ENCODE measurements at regions not wholly inside any gene's neighbourhood (a gene's known extent, or its start where the extent isn't known, plus 50 kb on each side); places are given as distances from the start of the nearest gene placed in this dataset.

- peaks cover 7% of the 10 kb centered on the region for H3K4me1 Mint-ChIP-seq (ENCODE audit: unreplicated experiment)
- TF ChIP-seq, protein P1, sequence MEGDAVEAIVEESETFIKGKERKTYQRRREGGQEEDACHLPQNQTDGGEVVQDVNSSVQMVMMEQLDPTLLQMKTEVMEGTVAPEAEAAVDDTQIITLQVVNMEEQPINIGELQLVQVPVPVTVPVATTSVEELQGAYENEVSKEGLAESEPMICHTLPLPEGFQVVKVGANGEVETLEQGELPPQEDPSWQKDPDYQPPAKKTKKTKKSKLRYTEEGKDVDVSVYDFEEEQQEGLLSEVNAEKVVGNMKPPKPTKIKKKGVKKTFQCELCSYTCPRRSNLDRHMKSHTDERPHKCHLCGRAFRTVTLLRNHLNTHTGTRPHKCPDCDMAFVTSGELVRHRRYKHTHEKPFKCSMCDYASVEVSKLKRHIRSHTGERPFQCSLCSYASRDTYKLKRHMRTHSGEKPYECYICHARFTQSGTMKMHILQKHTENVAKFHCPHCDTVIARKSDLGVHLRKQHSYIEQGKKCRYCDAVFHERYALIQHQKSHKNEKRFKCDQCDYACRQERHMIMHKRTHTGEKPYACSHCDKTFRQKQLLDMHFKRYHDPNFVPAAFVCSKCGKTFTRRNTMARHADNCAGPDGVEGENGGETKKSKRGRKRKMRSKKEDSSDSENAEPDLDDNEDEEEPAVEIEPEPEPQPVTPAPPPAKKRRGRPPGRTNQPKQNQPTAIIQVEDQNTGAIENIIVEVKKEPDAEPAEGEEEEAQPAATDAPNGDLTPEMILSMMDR (IDR thresholded peaks at IDR 0.05) = no peak
- H3K36me3 Mint-ChIP-seq (ENCODE audit: unreplicated experiment) = no peaks in the 10 kb centered on the region
- H3K27me3 Mint-ChIP-seq (ENCODE audit: unreplicated experiment) = no peaks in the 10 kb centered on the region
- no peak for DNase-seq (ENCODE audit: extremely low spot score, unreplicated experiment)
- H3K4me3 Mint-ChIP-seq (ENCODE audit: unreplicated experiment) = no peak overlapping the region
- no peak overlapping the region for H3K27ac Mint-ChIP-seq (ENCODE audit: unreplicated experiment)
- H3K9me3 Mint-ChIP-seq (ENCODE audit: unreplicated experiment) = no peaks in the 10 kb centered on the region
Measured at GRCh38 chr5:89703817-89704216, 705.7 kb downstream of the CETN3 start.

GRCh38 chr5:89698028-89698427, 711.5 kb downstream of the CETN3 start:
- H3K27me3 Mint-ChIP-seq (ENCODE audit: unreplicated experiment) = no peaks in the 10 kb centered on the region
- H3K9me3 Mint-ChIP-seq (ENCODE audit: unreplicated experiment) = no peaks in the 10 kb centered on the region
- no peaks in the 10 kb centered on the region for H3K36me3 Mint-ChIP-seq (ENCODE audit: unreplicated experiment)
- no peak for DNase-seq (ENCODE audit: extremely low spot score, unreplicated experiment)
- H3K4me3 Mint-ChIP-seq (ENCODE audit: unreplicated experiment) = no peak overlapping the region
- TF ChIP-seq, protein P1 (IDR thresholded peaks at IDR 0.05) = no peak
- peaks cover 7% of the 10 kb centered on the region for H3K4me1 Mint-ChIP-seq (ENCODE audit: unreplicated experiment)
- no peak overlapping the region for H3K27ac Mint-ChIP-seq (ENCODE audit: unreplicated experiment)

DNA sequence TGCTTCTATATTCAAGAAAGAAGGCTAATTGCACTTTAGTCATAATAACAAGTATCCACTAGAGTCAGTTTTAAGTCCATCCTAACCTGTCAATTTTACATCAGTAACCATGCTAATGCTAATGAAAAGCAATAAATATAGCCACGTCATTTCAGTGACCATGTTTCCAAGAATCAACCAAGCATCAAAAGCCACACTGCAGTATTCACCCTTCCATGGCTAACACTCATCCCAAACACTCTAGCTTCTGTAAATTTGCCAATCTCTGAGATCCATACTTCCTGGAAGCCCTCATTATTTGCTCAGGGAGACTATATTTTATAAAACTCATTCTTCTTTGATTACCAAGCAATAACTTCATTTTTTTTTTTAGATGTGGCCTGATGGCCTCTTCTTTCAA, 712.0 kb downstream of the CETN3 start:
- H3K27me3 Mint-ChIP-seq (ENCODE audit: unreplicated experiment) = no peaks in the 10 kb centered on the region
- no peak for DNase-seq (ENCODE audit: extremely low spot score, unreplicated experiment)
- TF ChIP-seq, protein P1 (IDR thresholded peaks at IDR 0.05) = no peak
- no peaks in the 10 kb centered on the region for H3K36me3 Mint-ChIP-seq (ENCODE audit: unreplicated experiment)
- no peaks in the 10 kb centered on the region for H3K9me3 Mint-ChIP-seq (ENCODE audit: unreplicated experiment)
- no peak overlapping the region for H3K27ac Mint-ChIP-seq (ENCODE audit: unreplicated experiment)
- H3K4me3 Mint-ChIP-seq (ENCODE audit: unreplicated experiment) = no peak overlapping the region
- H3K4me1 Mint-ChIP-seq (ENCODE audit: unreplicated experiment) = peaks cover 6% of the 10 kb centered on the region

DNA sequence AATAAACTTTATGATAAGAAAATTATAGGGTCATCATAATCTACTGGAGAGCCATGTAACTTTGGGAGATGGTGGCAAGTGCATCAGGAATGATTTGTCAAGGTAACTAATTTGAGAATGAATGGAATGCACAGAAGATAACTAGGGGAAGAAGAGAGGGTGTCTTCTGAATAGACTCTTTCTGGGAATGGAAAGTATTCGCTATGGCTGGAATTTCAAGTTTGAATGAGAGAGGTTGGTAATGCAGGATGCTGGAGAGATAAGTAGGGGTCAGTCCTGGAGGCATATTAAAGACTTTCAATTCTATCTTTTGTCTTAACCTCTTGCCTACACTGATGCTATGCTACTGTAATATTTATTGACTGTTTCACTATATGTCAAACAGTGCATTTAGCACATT, 714.2 kb downstream of the CETN3 start:
- Mint-ChIP-seq H3K9me3 (ENCODE audit: unreplicated experiment) (no peaks in the 10 kb centered on the region), H3K4me3 (ENCODE audit: unreplicated experiment) (no peak overlapping the region), H3K27me3 (ENCODE audit: unreplicated experiment) (no peaks in the 10 kb centered on the region), H3K27ac (ENCODE audit: unreplicated experiment) (no peak overlapping the region), H3K36me3 (ENCODE audit: unreplicated experiment) (no peaks in the 10 kb centered on the region), H3K4me1 (ENCODE audit: unreplicated experiment) (peaks cover 6% of the 10 kb centered on the region)
- TF ChIP-seq, protein P1 (IDR thresholded peaks at IDR 0.05) = no peak
- no peak for DNase-seq (ENCODE audit: extremely low spot score, unreplicated experiment)

DNA sequence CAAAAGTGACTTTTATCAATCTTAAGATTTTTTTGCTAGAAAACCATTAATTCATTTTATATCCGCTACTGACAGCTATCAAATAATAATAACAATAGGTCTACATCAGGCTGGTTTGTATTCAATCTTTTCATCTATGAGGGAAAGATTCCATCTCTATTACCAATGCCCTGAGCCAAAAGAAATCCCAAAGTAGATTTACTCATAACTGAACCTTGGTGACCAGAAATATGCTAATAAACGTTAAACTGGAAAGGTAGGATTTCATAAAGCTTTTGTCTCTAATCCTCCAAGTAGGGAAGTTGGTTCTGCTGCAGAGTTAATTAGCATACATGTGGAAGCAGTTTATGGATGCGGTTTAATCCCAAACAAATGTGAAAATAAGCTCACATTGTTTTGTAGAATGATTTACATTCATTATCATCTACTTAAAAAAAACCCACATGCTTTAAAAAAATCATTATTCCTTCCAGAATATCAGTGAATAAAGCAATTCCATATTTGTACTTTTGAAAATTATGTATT, 715.5 kb downstream of the CETN3 start:
- H3K27ac Mint-ChIP-seq (ENCODE audit: unreplicated experiment) = no peak overlapping the region
- no peaks in the 10 kb centered on the region for H3K36me3 Mint-ChIP-seq (ENCODE audit: unreplicated experiment)
- H3K4me1 Mint-ChIP-seq (ENCODE audit: unreplicated experiment) = peaks cover 6% of the 10 kb centered on the region
- no peak for DNase-seq (ENCODE audit: extremely low spot score, unreplicated experiment)
- H3K27me3 Mint-ChIP-seq (ENCODE audit: unreplicated experiment) = no peaks in the 10 kb centered on the region
- TF ChIP-seq, protein P1 (IDR thresholded peaks at IDR 0.05) = no peak
- no peaks in the 10 kb centered on the region for H3K9me3 Mint-ChIP-seq (ENCODE audit: unreplicated experiment)
- no peak overlapping the region for H3K4me3 Mint-ChIP-seq (ENCODE audit: unreplicated experiment)
